ENCODE measurements at regions not wholly inside any gene's neighbourhood (a gene's known extent, or its start where the extent isn't known, plus 50 kb on each side); places are given as distances from the start of the nearest gene placed in this dataset.

DNA sequence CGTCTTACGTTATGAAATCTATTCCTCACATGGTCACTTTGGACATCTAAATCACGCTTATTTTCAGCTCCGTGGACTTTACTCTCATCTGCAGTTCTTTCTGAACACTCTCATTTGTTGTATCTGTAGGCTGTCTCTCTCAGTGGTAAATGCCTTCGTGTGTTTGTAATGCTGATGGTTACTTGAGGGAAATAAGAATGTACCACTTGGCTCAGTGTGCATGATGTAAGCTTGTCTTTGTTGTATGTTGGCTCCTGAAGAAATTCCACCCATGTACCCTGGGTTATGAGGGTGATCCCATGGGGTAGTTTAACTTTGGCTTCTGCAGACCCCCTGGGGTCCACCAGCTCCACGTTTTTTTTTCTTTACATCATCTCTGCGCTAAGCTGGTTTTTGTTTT lies 378.4 kb downstream of the SETD4 start:
- no peak for FAIRE-seq

GRCh38 chr21:35679076-35679475 lies 381.2 kb downstream of the SETD4 start:
- FAIRE-seq, result no peak

GRCh38 chr21:35678393-35678792 lies 381.9 kb downstream of the SETD4 start:
- no peak for FAIRE-seq

DNA sequence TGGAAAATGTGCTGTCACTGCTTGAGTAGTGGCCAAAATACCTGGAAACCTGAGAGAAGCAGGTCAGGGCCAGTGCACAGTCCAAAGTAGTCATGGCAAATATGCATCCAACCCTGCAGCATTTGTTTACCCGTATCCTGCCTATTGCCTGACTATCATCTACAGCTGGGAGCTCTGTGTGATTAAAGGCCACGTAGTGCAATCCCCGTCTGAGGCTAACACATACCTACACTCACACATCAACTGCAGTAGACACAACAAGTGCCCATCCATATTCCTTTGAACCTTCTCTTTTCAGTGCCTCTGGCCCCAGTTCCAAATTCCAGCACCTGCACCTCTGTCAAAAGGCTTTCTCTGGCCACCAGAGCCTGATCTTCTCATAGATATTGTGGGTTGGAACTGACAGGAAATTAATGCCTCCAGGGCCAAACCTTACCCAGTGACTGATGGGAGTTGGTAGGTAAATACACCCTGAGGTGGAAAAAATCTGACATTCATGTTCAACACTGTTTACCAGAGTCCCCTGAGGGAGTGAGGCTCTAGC lies 383.0 kb downstream of the SETD4 start:
- FAIRE-seq, result no peak

- FAIRE-seq, result no peak
Measured at GRCh38 chr21:35674895-35675470, 385.3 kb downstream of the SETD4 start.

GRCh38 chr21:35674091-35674671 lies 386.1 kb downstream of the SETD4 start:
- no peak for FAIRE-seq

- no peak for FAIRE-seq
Measured at GRCh38 chr21:35672313-35672712, 388.0 kb downstream of the SETD4 start.

GRCh38 chr21:35664683-35665082 lies 395.6 kb downstream of the SETD4 start:
- FAIRE-seq, result no peak

- no peak for FAIRE-seq
Measured at GRCh38 chr21:35663856-35664606, 396.3 kb downstream of the SETD4 start.

DNA sequence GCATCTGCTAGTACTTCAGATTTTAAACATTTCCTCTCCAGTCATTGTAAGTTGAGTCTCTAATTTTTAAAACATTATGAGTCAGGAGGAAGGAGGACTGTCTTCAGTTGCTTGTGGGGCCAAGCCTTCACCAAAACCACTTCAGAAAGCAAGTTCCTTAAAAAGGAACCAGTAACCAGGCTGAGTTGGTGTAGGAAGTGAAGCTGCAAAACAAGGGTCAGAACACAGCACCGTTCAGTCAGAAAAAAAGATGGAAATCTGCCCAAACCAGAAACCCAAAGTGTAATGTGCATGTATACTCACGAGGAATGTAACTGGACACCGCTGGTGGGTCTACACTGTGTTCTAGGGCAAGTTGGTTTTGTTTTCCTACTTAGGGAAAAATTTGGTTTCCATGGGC lies 402.1 kb downstream of the SETD4 start:
- FAIRE-seq, result no peak

GRCh38 chr21:35652872-35653271 lies 407.5 kb downstream of the SETD4 start:
- FAIRE-seq, result no peak

DNA sequence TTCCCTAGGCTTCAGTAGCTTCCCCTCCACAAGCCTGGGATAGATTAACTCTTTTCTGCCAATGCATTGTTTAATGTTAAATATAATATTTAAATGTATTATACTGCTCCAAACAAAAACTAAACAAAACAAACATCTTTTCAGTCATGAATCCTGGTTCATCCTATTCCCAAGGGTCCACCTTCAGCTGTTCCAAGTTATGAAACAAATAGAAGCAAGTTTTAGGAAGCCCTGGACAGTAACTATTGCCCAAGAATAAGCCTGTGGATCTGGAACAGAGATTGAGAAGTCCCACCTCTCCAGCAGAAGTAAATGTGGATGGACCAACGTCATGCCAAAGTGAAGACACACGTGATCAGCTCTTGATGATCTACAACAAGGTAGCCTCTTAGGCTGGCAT lies 408.1 kb downstream of the SETD4 start:
- no peak for FAIRE-seq

GRCh38 chr21:35651196-35651595 lies 409.1 kb downstream of the SETD4 start:
- FAIRE-seq, result no peak

- FAIRE-seq, result no peak
Measured at GRCh38 chr21:35649186-35649585, 411.1 kb downstream of the SETD4 start.

GRCh38 chr21:35648512-35648911 lies 411.8 kb downstream of the SETD4 start:
- no peak for FAIRE-seq

- FAIRE-seq, result no peak
Measured at GRCh38 chr21:35646606-35647005, 413.7 kb downstream of the SETD4 start.

DNA sequence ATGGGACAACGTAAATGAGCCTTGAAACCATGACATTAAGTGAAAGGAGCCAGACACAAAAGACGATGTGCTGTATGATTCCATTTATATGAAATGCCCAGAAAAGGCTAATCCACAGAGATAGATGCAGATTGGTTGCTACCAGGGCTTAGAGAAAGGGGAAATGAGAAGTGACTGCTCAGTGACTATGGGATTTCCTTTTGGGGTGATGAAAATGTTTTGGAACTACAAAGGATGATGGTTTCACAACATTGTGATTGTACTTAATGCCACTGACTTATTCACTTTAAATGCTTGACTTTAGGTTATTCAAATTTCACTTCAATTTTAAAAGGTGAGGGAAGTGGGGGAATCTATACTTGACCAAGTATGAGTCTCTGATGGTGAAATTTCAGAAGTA lies 414.3 kb downstream of the SETD4 start:
- no peak for FAIRE-seq

- FAIRE-seq, result no peak
Measured at GRCh38 chr21:35644523-35644922, 415.8 kb downstream of the SETD4 start.

GRCh38 chr21:35643176-35643575 lies 417.1 kb downstream of the SETD4 start:
- FAIRE-seq, result no peak

DNA sequence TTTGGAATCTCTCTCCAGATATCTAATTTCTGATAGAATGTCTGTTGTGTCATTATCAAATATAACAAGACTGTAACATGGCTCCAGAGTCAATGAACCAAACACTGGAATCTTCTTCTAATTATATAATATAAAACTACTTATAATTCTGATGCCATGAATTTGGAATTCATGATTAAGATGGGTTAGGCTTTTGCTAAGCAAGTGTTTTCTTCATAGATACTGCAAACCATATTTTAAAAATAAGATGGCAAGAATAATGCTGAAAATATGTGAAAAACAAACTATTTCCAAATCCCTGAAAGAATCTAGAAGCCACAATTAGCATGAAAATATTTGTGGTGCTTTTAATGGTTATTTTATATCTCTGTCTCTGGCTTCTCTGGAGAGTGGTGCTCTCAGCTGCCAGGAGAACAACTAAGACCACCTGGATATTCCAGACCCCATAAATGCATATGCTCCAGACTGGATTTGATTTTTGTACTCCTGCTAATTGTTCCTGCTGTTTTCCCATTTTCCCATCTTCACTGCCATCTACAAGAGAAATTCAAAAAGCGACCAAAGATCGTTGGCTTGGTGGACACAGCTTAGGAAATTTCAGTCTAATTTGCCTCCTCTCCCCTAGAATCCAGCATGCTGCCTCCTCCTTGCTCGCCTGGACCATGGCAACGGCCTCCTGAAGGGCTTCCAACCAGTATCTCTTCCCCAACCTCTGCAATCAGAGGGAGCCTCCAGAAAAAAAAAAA lies 418.9 kb downstream of the SETD4 start:
- FAIRE-seq, result no peak

DNA sequence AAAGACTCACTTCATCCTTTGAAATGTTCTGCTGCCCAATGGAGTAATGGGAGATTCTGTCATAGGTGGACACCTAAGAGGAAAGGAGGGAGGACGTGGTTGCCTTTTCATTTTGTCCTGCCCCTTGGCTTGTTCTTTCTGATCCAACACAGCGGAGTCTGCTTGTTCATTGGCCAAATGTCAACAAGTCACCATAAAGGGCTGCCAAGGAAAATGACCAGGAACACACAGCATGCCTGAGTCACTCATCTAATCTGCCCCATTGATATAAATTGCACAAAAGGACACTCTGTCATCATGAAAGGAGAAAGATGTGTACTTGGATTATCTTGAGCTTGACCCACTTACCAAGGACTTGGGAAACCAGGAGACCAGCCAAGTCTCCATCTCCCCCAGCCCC lies 422.9 kb downstream of the SETD4 start:
- FAIRE-seq, result no peak

DNA sequence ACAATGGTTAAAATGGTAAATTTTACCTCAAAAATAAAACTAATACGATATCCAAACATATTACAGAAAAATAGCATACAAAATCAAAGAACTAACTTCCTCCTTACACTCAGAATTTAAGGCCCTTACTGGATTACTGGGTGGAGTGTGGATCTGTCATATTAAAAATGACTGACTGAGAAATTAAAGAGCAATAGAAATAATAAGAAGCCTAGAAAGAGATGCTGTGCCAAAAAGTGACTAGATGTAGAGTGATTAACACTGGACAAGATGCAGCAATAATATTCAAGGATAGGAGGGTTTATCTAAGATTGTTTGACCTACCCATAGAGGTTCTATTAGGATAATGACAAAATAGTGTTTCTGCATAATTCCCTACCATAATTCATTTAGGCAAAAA lies 424.3 kb downstream of the SETD4 start:
- FAIRE-seq, result no peak

DNA sequence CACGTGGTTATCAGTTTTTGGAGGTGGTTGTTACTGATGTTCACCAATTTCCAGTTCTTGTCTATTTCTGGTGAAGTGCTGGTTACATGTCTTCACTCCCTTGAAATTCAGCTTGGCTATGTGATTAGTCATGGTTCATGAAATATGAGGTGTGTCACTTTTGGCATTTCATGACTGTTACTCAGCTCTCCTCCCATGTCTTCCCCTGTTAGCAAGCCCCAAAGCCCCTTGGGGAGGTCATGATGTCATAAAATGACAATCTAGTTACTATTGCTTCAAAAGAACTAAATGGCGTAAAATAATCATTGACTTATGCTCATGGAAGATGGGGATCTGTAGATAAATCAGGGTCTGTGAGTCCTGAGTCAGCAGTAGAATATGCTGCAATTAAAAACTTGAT lies 425.1 kb downstream of the SETD4 start:
- no peak for FAIRE-seq

GRCh38 chr21:35633501-35633900 lies 426.8 kb downstream of the SETD4 start:
- FAIRE-seq, result no peak

Data from TTC549 (cell line).